Mammary epithelial cell (primary cell): ENCODE measurements at regions not wholly inside any gene's neighbourhood (a gene's known extent, or its start where the extent isn't known, plus 50 kb on each side); places are given as distances from the start of the nearest gene placed in this dataset.

Experiments
- EZH2 ChIP-seq: IDR thresholded peaks from 2 replicates; pipeline ENCODE4 v1.6.1; 2012; ENCODE audit warnings: low read length, inconsistent platforms, borderline replicate concordance
- TF ChIP-seq, protein P1 (sequence below), 2 donors: IDR thresholded peaks in 1 of 2; conservative IDR thresholded peaks in 1 of 2; 2 replicates each; pipeline ENCODE4 v1.5.1; 2011 to 2012; ENCODE audit warnings: inconsistent platforms in 2 of 2, low read length in 2 of 2, mild to moderate bottlenecking in 2 of 2, control low read depth in 1 of 2, low read depth in 1 of 2; ENCODE audit not compliant: insufficient read depth in 1 of 2; ENCODE audit errors: extremely low read depth in 1 of 2

DNA sequence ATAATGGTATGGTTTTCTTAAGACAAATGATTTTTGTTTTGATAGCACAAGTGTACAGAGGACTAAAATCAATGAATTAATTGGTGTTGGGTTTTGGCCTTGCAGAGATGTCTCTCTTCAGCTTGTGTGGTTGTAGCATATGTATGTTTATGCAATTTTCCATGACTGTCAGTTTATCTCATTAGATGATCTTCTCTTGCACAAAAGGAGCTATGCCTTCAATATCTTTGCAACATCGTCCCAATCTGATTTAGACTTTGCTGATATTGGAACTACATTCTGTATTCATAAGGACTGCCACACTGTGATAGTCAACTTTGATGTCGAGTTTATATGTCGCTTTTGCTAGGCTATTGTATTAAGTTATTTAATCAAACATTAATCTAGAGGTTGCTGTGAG lies 140.0 kb upstream of the TAF11L2 start:
- no peak for TF ChIP-seq EZH2
- TF ChIP-seq, protein P1, sequence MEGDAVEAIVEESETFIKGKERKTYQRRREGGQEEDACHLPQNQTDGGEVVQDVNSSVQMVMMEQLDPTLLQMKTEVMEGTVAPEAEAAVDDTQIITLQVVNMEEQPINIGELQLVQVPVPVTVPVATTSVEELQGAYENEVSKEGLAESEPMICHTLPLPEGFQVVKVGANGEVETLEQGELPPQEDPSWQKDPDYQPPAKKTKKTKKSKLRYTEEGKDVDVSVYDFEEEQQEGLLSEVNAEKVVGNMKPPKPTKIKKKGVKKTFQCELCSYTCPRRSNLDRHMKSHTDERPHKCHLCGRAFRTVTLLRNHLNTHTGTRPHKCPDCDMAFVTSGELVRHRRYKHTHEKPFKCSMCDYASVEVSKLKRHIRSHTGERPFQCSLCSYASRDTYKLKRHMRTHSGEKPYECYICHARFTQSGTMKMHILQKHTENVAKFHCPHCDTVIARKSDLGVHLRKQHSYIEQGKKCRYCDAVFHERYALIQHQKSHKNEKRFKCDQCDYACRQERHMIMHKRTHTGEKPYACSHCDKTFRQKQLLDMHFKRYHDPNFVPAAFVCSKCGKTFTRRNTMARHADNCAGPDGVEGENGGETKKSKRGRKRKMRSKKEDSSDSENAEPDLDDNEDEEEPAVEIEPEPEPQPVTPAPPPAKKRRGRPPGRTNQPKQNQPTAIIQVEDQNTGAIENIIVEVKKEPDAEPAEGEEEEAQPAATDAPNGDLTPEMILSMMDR (conservative IDR thresholded peaks at IDR 0.05 in 1 of 2, IDR thresholded peaks at IDR 0.05 in 1 of 2; ENCODE audit: extremely low read depth in 1 of 2, insufficient read depth in 1 of 2, low read depth in 1 of 2, low read length in 2 of 2): no peak
